GM23338 (cell line): ENCODE measurements at regions not wholly inside any gene's neighbourhood (a gene's known extent, or its start where the extent isn't known, plus 50 kb on each side); places are given as distances from the start of the nearest gene placed in this dataset.

ENCODE experiments used
- ATAC-seq: fragments of 200-7000 bp; cut with Tn5 transposase; 3 replicates; pipeline ENCODE4 v1.9.1; 2020
- DNase-seq: peaks from one replicate; pipeline ENCODE4 v3.0.0-alpha.2; 2015; ENCODE audit warnings: low spot score
- H2AFZ ChIP-seq: fragments of 200-600 bp; sonication (generic); 2 replicates; pipeline ENCODE4 v1.8.0; 2016; ENCODE audit warnings: antibody characterized with exemption, mild to moderate bottlenecking, moderate library complexity
- H3F3A ChIP-seq: fragments of 200-600 bp; sonication (generic); replicated peaks from 2 replicates; pipeline ENCODE4 v1.8.0; 2017; ENCODE audit warnings: antibody characterized with exemption, mixed run types, low read depth
- H3K27ac ChIP-seq: fragments of 200-600 bp; sonication (generic); 2 replicates; pipeline ENCODE4 v1.6.1; 2016; ENCODE audit warnings: low read depth
- H3K27me3 ChIP-seq: fragments of 200-600 bp; sonication (generic); 2 replicates; pipeline ENCODE4 v1.8.0; 2016; ENCODE audit warnings: mild to moderate bottlenecking, mixed run types, moderate library complexity; ENCODE audit not compliant: insufficient read depth
- H3K36me3 ChIP-seq: fragments of 200-600 bp; sonication (generic); 2 replicates; pipeline ENCODE4 v1.8.0; 2016; ENCODE audit warnings: mild to moderate bottlenecking; ENCODE audit not compliant: insufficient read depth
- H3K4me1 ChIP-seq: fragments of 200-600 bp; sonication (generic); 2 replicates; pipeline ENCODE4 v1.8.0; 2016; ENCODE audit warnings: mild to moderate bottlenecking, moderate library complexity; ENCODE audit not compliant: insufficient read depth
- H3K4me2 ChIP-seq: fragments of 200-600 bp; sonication (generic); 2 replicates; pipeline ENCODE4 v1.7.1; 2017; ENCODE audit warnings: mixed run types
- H3K4me3 ChIP-seq: fragments of 200-600 bp; sonication (generic); 2 replicates; pipeline ENCODE4 v1.6.1; 2016; ENCODE audit warnings: mixed run types
- H3K79me2 ChIP-seq: fragments of 200-600 bp; sonication (generic); replicated peaks from 2 replicates; pipeline ENCODE4 v1.8.0; 2017; ENCODE audit warnings: mild to moderate bottlenecking; ENCODE audit not compliant: insufficient read depth
- H3K9me2 ChIP-seq: fragments of 200-600 bp; sonication (generic); 2 replicates; pipeline ENCODE4 v1.8.0; 2017; ENCODE audit not compliant: insufficient read depth
- H4K20me1 ChIP-seq: fragments of 200-600 bp; sonication (generic); replicated peaks from 2 replicates; pipeline ENCODE4 v1.8.0; 2017; ENCODE audit warnings: mild to moderate bottlenecking; ENCODE audit not compliant: insufficient read depth
- H3K27ac Mint-ChIP-seq: 2 replicates; pipeline ENCODE4 v1.8.0; 2020; ENCODE audit warnings: inconsistent platforms, mild to moderate bottlenecking, moderate library complexity, mixed read lengths
- H3K27me3 Mint-ChIP-seq: 3 replicates; pipeline ENCODE4 v1.8.0; 2022; ENCODE audit warnings: low read depth, mild to moderate bottlenecking, moderate library complexity, mixed read lengths, inconsistent platforms; ENCODE audit not compliant: insufficient read depth, poor library complexity
- H3K36me3 Mint-ChIP-seq: 3 replicates; pipeline ENCODE4 v1.8.0; 2021; ENCODE audit warnings: low read depth, mild to moderate bottlenecking, inconsistent platforms, moderate library complexity, mixed read lengths
- H3K4me1 Mint-ChIP-seq: 3 replicates; pipeline ENCODE4 v1.8.0; 2020; ENCODE audit warnings: mild to moderate bottlenecking, inconsistent platforms, mixed read lengths
- H3K4me3 Mint-ChIP-seq: 3 replicates; pipeline ENCODE4 v1.8.0; 2021; ENCODE audit warnings: moderate library complexity, mild to moderate bottlenecking, inconsistent platforms, mixed read lengths
- H3K9me3 Mint-ChIP-seq: 3 replicates; pipeline ENCODE4 v1.8.0; 2020; ENCODE audit warnings: moderate library complexity, mild to moderate bottlenecking, inconsistent platforms, mixed read lengths
- ETS1 ChIP-seq: IDR thresholded peaks from 2 replicates; pipeline ENCODE4 v1.6.1; 2016; ENCODE audit warnings: antibody characterized with exemption
- EZH2 ChIP-seq: fragments of 200-600 bp; sonication (generic); IDR thresholded peaks from one replicate; pipeline ENCODE4 v1.8.0; 2017; ENCODE audit warnings: antibody characterized with exemption, mild to moderate bottlenecking, low read depth; ENCODE audit not compliant: unreplicated experiment
- NANOG ChIP-seq: IDR thresholded peaks from 2 replicates; pipeline ENCODE4 v1.6.1; 2016; ENCODE audit warnings: antibody characterized with exemption, borderline replicate concordance
- POLR2AphosphoS5 ChIP-seq: IDR thresholded peaks from 2 replicates; pipeline ENCODE4 v1.6.1; 2016; ENCODE audit warnings: antibody characterized with exemption, low read depth
- REST ChIP-seq: IDR thresholded peaks from one replicate; pipeline ENCODE4 v1.6.1; 2018; ENCODE audit warnings: antibody characterized with exemption; ENCODE audit not compliant: unreplicated experiment
- STAT1 ChIP-seq: IDR thresholded peaks from one replicate; pipeline ENCODE4 v1.6.1; 2016; ENCODE audit warnings: antibody characterized with exemption; ENCODE audit not compliant: unreplicated experiment
- ZNF114 ChIP-seq: fragments of 250-450 bp; sonication (Bioruptor Pico); IDR thresholded peaks from 2 replicates; pipeline ENCODE4 v1.5.0; 2020; ENCODE audit warnings: mild to moderate bottlenecking, moderate library complexity
- ZNF331 ChIP-seq: fragments of 250-450 bp; sonication (Bioruptor Pico); IDR thresholded peaks from 2 replicates; pipeline ENCODE4 v1.5.0; 2020; ENCODE audit warnings: low read depth, mild to moderate bottlenecking, moderate library complexity
- ZNF462 ChIP-seq: fragments of 250-450 bp; sonication (Bioruptor Pico); IDR thresholded peaks from 2 replicates; pipeline ENCODE4 v1.5.0; 2020; ENCODE audit warnings: mild to moderate bottlenecking, moderate library complexity

GRCh38 chr1:166221316-166221715, 54.5 kb upstream of the FAM78B start:
- no peaks in the 10 kb centered on the region for H3K4me1 Mint-ChIP-seq
- no peaks in the 10 kb centered on the region; the same call in none of the 2 replicates for H3K9me2 ChIP-seq
- no peak overlapping the region for H3K27ac ChIP-seq
- H3K4me2 ChIP-seq = no peak overlapping the region
- no peaks in the 10 kb centered on the region for H3K27me3 ChIP-seq
- DNase-seq (no peak), ATAC-seq (no peak)
- no peak overlapping the region for H2AFZ ChIP-seq
- TF ChIP-seq ZNF462 (CRISPR knock-in tag) = no peak
- TF ChIP-seq STAT1 = no peak
- TF ChIP-seq POLR2AphosphoS5 = no peak
- TF ChIP-seq ZNF331 (CRISPR knock-in tag) = no peak
- no peaks in the 10 kb centered on the region for H3K36me3 Mint-ChIP-seq
- no peaks in the 10 kb centered on the region for H3K79me2 ChIP-seq
- H3K27me3 Mint-ChIP-seq = no peaks in the 10 kb centered on the region
- no peaks in the 10 kb centered on the region for H3F3A ChIP-seq
- H3K4me3 ChIP-seq = no peak overlapping the region
- no peak overlapping the region for H3K27ac Mint-ChIP-seq
- H3K4me3 Mint-ChIP-seq = no peak overlapping the region
- no peaks in the 10 kb centered on the region for H4K20me1 ChIP-seq
- no peaks in the 10 kb centered on the region for H3K4me1 ChIP-seq
- H3K36me3 ChIP-seq = no peaks in the 10 kb centered on the region
- H3K9me3 Mint-ChIP-seq = peaks cover 5% of the 10 kb centered on the region; the same call in 2 of the 3 replicates

GRCh38 chr1:166233750-166234366, 67.1 kb upstream of the FAM78B start:
- no peaks in the 10 kb centered on the region for H3K4me1 ChIP-seq
- DNase-seq (peak; percentile 6), ATAC-seq (peak; percentile 23; the same call in 1 of the 3 replicates)
- Mint-ChIP-seq H3K27ac (no peak overlapping the region), H3K36me3 (no peaks in the 10 kb centered on the region), H3K4me3 (no peak overlapping the region), H3K27me3 (no peaks in the 10 kb centered on the region), H3K4me1 (no peaks in the 10 kb centered on the region), H3K9me3 (peaks cover 11% of the 10 kb centered on the region; the same call in 2 of the 3 replicates)
- no peaks in the 10 kb centered on the region for H3F3A ChIP-seq
- no peak overlapping the region for H3K4me2 ChIP-seq
- H3K36me3 ChIP-seq = no peaks in the 10 kb centered on the region
- H4K20me1 ChIP-seq = no peaks in the 10 kb centered on the region
- H3K9me2 ChIP-seq = 0 out of 2 replicates have a peak, but pooled peaks cover 13% of the 10 kb centered on the region
- no peak overlapping the region for H3K27ac ChIP-seq
- H3K27me3 ChIP-seq = no peaks in the 10 kb centered on the region
- no peak overlapping the region for H3K4me3 ChIP-seq
- no peak overlapping the region for H2AFZ ChIP-seq
- H3K79me2 ChIP-seq = no peaks in the 10 kb centered on the region
- TF ChIP-seq ZNF114 (CRISPR knock-in tag) = no peak
- TF ChIP-seq NANOG = no peak
- no peak for TF ChIP-seq ETS1
- TF ChIP-seq STAT1 = no peak
- no peak for TF ChIP-seq ZNF331 (CRISPR knock-in tag)
- TF ChIP-seq REST = no peak
- TF ChIP-seq EZH2 = no peak
- TF ChIP-seq POLR2AphosphoS5 = no peak
